ENCODE measurements at regions not wholly inside any gene's neighbourhood (a gene's known extent, or its start where the extent isn't known, plus 50 kb on each side); places are given as distances from the start of the nearest gene placed in this dataset.

DNA sequence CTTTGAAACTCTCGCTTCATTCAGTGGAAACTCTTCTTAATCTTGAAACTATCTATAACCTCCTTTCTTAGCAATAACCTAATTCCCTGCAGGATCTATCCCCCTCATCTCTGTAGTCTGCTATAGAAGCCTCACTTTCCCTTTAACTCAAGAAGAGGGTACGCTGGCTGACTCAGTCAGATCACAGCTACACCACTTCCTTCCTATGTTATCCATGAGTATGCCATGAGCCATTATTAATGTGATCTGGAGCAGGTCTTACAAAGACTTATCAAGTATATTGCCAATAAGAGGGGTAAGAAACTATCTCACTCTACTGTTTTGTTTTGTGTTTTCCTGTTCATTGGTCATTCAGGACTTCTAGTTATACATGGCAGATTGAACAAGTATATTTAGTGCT is 165.3 kb downstream of the PJA1 start:
- TF ChIP-seq ZFX (IDR thresholded peaks at IDR 0.05; ENCODE audit: borderline replicate concordance), result no peak
- TF ChIP-seq, protein P1, sequence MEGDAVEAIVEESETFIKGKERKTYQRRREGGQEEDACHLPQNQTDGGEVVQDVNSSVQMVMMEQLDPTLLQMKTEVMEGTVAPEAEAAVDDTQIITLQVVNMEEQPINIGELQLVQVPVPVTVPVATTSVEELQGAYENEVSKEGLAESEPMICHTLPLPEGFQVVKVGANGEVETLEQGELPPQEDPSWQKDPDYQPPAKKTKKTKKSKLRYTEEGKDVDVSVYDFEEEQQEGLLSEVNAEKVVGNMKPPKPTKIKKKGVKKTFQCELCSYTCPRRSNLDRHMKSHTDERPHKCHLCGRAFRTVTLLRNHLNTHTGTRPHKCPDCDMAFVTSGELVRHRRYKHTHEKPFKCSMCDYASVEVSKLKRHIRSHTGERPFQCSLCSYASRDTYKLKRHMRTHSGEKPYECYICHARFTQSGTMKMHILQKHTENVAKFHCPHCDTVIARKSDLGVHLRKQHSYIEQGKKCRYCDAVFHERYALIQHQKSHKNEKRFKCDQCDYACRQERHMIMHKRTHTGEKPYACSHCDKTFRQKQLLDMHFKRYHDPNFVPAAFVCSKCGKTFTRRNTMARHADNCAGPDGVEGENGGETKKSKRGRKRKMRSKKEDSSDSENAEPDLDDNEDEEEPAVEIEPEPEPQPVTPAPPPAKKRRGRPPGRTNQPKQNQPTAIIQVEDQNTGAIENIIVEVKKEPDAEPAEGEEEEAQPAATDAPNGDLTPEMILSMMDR (IDR thresholded peaks at IDR 0.05), result no peak
- H3K27ac ChIP-seq, result no peak overlapping the region

DNA sequence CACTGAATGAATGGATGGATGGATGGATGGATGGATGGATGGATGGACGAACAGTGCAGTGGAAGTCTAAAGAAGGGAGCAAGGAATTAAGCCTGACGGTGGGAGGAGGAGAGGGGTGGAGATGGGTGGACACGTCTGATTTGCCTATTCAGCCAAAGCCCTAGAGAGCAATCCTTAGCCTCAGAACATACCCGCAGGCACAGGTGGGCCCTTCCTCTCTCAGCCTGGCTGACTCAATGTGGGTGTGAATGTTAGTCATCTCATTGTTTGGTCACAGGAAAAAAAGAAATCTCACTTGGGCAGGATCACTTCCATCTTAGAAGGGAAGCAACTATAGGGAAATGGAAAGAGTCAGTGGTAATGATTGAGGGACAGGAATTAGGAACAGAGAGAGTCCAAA is 165.9 kb downstream of the PJA1 start:
- no peak for TF ChIP-seq ZFX (IDR thresholded peaks at IDR 0.05; ENCODE audit: borderline replicate concordance)
- TF ChIP-seq, protein P1 (IDR thresholded peaks at IDR 0.05), result no peak
- no peak overlapping the region for H3K27ac ChIP-seq

DNA sequence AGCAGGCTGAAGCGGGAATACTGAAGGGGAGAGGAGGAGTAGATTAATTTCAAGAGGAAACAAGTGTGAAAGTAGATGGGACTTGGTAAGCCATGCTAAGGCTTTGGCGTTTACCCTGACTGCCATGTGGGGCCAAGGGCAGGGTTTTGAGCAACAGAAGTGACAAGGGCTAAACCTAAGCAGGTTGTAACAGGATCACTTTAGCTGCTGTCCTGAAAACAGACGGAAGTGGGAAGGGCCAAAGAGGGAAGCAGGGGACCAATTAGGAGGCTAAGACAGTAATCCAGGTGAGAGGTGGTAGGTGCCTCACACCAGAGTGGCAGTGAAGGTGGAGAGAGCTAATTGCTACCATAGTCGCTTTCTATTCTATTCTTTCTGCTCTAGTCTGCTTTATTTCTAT is 166.5 kb downstream of the PJA1 start:
- H3K27ac ChIP-seq, result no peak overlapping the region
- no peak for TF ChIP-seq ZFX (IDR thresholded peaks at IDR 0.05; ENCODE audit: borderline replicate concordance)
- TF ChIP-seq, protein P1 (IDR thresholded peaks at IDR 0.05), result no peak

DNA sequence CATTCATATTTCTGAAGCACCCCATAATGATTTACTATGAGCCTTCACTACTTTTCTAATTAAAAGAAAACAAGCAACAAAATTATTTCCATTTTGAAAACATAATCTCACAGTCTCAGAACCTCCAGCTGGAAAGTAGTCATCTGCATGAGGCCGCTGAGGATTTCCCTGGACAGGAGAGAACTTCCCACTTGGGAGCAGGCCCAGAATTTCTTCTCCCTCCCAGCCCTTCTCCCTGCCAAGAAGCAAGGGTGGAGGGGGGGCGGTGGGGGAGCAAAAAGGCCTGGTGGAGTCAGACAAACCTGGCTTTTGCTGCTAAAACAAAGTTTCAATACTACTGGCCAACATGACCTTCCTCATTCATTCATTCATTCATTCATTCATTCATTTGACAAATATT is 167.3 kb downstream of the PJA1 start:
- TF ChIP-seq ZFX (IDR thresholded peaks at IDR 0.05; ENCODE audit: borderline replicate concordance), result no peak
- TF ChIP-seq, protein P1 (IDR thresholded peaks at IDR 0.05), result no peak
- H3K27ac ChIP-seq, result no peak overlapping the region

DNA sequence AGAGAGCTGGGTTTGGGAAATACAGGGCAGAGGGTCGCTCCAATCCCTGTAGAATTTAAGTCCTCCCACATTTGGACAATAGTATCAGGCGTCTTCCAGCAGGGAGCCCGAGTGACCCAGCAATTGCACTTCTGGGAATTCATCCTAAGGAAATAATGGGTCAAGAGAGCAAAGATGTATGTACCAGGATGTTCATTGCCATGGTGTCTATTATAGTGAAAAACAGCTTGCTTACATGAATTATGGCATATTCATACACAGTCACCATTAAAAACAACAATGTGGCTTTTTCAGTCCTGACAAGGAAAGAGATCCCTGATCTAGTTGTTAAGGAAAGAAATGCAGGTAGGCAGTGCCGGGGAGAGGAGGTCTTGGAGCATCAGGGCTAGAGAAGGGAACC is 167.7 kb downstream of the PJA1 start:
- H3K27ac ChIP-seq, result no peak overlapping the region
- TF ChIP-seq, protein P1 (IDR thresholded peaks at IDR 0.05), result no peak

DNA sequence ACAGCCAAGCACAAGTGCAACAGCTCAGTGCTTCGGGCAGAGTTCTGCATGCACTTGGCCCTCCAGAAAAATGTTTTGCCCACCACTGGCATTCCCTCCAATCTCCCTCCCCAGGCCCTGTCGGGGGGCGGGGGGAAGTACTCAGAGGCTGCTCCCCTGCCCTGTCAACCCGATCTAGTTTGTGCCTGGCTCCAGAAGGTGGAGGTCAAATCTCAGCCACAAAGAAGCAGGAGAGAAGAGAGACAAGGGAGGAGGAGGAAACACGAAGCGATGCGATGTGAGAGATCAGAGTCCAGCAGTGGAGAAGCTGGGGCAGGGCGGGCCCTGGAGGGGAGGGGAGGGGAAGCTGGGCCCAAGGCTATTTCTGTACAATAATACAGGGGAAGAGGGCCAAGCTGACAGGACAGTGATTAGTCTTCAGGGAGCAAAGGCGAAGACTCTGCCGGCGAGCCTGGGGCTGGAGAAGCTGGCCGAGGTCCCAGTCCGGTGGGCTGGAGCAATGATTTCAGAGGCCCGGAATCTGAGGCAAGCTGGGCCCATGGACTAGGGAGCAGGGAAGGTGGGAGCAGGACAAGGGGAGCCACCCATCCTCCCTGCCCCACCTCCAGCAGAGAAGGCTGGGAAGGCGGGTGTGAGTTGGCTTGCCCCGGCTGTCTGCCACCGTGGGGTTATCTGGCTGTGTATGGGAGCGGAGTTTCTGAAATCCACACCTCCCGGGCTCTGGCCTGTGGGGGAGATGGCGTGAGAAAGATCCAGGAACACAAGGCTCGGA is 167.1 kb downstream of the EFNB1 start:
- TF ChIP-seq, protein P1 (IDR thresholded peaks at IDR 0.05), result no peak
- TF ChIP-seq ZFX (IDR thresholded peaks at IDR 0.05; ENCODE audit: borderline replicate concordance), result no peak
- H3K27ac ChIP-seq, result no peak overlapping the region

DNA sequence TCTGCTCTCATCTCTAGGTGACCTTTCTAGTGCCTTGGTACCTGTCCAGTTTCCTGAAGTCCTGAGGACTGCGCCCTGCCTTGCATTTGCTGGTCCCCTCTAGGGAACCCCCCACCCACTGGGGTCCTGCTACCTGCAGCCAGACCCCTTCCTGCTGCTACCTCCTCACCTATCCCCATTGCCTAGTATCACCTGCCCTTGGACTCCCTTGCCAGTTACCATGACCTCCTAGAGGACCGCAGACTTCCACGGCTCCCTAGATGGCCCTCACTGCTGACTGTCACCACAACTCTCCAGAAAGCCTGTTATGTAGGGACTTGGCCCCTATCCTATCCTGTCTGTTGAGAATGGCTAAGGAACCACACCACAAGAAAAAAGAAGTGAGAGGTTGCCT is 166.6 kb downstream of the EFNB1 start:
- H3K27ac ChIP-seq, result no peak overlapping the region
- TF ChIP-seq, protein P1 (IDR thresholded peaks at IDR 0.05), result no peak
- TF ChIP-seq ZFX (IDR thresholded peaks at IDR 0.05; ENCODE audit: borderline replicate concordance), result no peak
